ENCODE measurements at regions not wholly inside any gene's neighbourhood (a gene's known extent, or its start where the extent isn't known, plus 50 kb on each side); places are given as distances from the start of the nearest gene placed in this dataset.

DNA sequence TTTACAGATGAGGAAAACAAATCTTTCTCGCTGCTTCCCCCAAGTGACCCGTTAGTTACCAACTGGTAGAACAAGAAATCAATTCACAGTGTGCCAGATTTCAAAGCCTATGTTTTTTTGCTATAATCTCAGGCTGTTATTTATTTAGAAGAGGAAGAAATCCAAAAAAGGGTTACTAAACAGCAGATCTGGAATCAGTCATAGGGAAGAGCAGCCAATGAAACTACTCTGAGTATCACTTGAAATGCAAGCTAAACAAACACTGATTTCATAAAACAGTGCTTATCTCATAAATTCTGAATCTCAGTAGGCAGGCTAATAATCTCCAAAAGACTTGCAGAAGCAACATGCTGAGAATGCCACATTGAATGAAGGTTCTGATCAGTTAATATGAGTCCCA, 829.5 kb upstream of the ACO1 start:
- TF ChIP-seq, protein P1, sequence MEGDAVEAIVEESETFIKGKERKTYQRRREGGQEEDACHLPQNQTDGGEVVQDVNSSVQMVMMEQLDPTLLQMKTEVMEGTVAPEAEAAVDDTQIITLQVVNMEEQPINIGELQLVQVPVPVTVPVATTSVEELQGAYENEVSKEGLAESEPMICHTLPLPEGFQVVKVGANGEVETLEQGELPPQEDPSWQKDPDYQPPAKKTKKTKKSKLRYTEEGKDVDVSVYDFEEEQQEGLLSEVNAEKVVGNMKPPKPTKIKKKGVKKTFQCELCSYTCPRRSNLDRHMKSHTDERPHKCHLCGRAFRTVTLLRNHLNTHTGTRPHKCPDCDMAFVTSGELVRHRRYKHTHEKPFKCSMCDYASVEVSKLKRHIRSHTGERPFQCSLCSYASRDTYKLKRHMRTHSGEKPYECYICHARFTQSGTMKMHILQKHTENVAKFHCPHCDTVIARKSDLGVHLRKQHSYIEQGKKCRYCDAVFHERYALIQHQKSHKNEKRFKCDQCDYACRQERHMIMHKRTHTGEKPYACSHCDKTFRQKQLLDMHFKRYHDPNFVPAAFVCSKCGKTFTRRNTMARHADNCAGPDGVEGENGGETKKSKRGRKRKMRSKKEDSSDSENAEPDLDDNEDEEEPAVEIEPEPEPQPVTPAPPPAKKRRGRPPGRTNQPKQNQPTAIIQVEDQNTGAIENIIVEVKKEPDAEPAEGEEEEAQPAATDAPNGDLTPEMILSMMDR (IDR thresholded peaks at IDR 0.05; ENCODE audit: low read length): no peak
- TF ChIP-seq EZH2 (IDR thresholded peaks at IDR 0.05; ENCODE audit: borderline replicate concordance, low read length): no peak
